ENCODE measurements at regions not wholly inside any gene's neighbourhood (a gene's known extent, or its start where the extent isn't known, plus 50 kb on each side); places are given as distances from the start of the nearest gene placed in this dataset.
"Not testable (repeated sequence)": the region's sequence is repeated elsewhere in the genome, so short reads cannot be mapped to it uniquely, and the experiment has no call there.

DNA sequence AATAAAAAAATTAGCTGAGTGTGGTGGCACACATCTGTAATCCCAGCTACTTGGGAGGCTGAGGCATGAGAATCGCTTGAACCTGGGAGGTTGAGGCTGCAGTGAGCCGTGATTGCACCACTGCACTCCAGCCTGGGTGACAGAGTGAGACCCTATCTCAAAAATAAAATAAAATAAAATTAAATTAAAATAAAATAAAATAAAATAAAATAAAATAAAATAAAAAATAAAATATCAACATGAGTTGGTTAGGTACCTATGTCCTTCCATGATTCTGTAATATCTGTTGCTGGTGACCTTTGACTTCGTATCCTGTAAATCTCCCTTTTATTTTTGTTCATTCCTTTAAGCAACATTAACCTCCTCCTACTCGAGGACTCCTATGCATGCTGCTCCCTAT, 59.6 kb downstream of the TANC2 start:
- TF ChIP-seq, protein P1, sequence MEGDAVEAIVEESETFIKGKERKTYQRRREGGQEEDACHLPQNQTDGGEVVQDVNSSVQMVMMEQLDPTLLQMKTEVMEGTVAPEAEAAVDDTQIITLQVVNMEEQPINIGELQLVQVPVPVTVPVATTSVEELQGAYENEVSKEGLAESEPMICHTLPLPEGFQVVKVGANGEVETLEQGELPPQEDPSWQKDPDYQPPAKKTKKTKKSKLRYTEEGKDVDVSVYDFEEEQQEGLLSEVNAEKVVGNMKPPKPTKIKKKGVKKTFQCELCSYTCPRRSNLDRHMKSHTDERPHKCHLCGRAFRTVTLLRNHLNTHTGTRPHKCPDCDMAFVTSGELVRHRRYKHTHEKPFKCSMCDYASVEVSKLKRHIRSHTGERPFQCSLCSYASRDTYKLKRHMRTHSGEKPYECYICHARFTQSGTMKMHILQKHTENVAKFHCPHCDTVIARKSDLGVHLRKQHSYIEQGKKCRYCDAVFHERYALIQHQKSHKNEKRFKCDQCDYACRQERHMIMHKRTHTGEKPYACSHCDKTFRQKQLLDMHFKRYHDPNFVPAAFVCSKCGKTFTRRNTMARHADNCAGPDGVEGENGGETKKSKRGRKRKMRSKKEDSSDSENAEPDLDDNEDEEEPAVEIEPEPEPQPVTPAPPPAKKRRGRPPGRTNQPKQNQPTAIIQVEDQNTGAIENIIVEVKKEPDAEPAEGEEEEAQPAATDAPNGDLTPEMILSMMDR (IDR thresholded peaks at IDR 0.05): not testable (repeated sequence)
- TF ChIP-seq POLR2A (IDR thresholded peaks at IDR 0.05): not testable (repeated sequence)
